Stomach smooth muscle (tissue), 2 donors: ENCODE measurements at regions not wholly inside any gene's neighbourhood (a gene's known extent, or its start where the extent isn't known, plus 50 kb on each side); places are given as distances from the start of the nearest gene placed in this dataset.
"Not testable (repeated sequence)": the region's sequence is repeated elsewhere in the genome, so short reads cannot be mapped to it uniquely, and the experiment has no call there.

Source experiments
- H3K27ac ChIP-seq: one replicate; pipeline ENCODE4 v1.7.0; 2013; ENCODE audit warnings: mild to moderate bottlenecking, low read length, inconsistent platforms
- H3K27me3 ChIP-seq, 2 donors: one replicate each; pipeline ENCODE4 v1.7.0; 2013; ENCODE audit warnings: low read length in 2 of 2; ENCODE audit not compliant: insufficient read depth in 2 of 2, control insufficient read depth in 1 of 2
- H3K36me3 ChIP-seq, 2 donors: one replicate each; pipeline ENCODE4 v1.7.0; 2013; ENCODE audit warnings: low read length in 2 of 2; ENCODE audit not compliant: control insufficient read depth in 2 of 2, insufficient read depth in 2 of 2
- H3K4me1 ChIP-seq: one replicate; pipeline ENCODE4 v1.7.0; 2013; ENCODE audit warnings: low read length; ENCODE audit not compliant: control insufficient read depth, insufficient read depth
- H3K4me3 ChIP-seq, 2 donors: one replicate each; pipeline ENCODE4 v1.7.0; 2013; ENCODE audit warnings: low read length in 2 of 2
- H3K9ac ChIP-seq, 2 donors: one replicate each; pipeline ENCODE4 v1.7.0; 2013; ENCODE audit warnings: low read length in 2 of 2, mild to moderate bottlenecking in 1 of 2
- H3K9me3 ChIP-seq, 2 donors: one replicate each; pipeline ENCODE4 v1.7.0; 2013; ENCODE audit warnings: low read length in 2 of 2; ENCODE audit not compliant: control insufficient read depth in 2 of 2
- donor health status: healthy.
- donor health status: Pancreatic carcinoma.

GRCh38 chr17:70564006-70564620 lies 394.8 kb downstream of the KCNJ2 start:
- no peak overlapping the region for H3K27ac ChIP-seq
- H3K36me3 ChIP-seq = no peaks in the 10 kb centered on the region
- no peaks in the 10 kb centered on the region for H3K4me1 ChIP-seq
- H3K27me3 ChIP-seq = no peaks in the 10 kb centered on the region
- H3K9ac ChIP-seq = no peak overlapping the region
- H3K9me3 ChIP-seq = no peaks in the 10 kb centered on the region
- no peak overlapping the region for H3K4me3 ChIP-seq

- H3K27ac ChIP-seq = no peak overlapping the region
Observed at GRCh38 chr17:70569128-70569527, 399.8 kb downstream of the KCNJ2 start.

GRCh38 chr17:70577456-70577855 lies 408.1 kb downstream of the KCNJ2 start:
- H3K4me3 ChIP-seq = no peak overlapping the region
- no peaks in the 10 kb centered on the region for H3K9me3 ChIP-seq
- H3K36me3 ChIP-seq = no peaks in the 10 kb centered on the region
- H3K9ac ChIP-seq = no peak overlapping the region
- no peak overlapping the region for H3K27ac ChIP-seq
- H3K4me1 ChIP-seq = no peaks in the 10 kb centered on the region
- H3K27me3 ChIP-seq = no peaks in the 10 kb centered on the region

More at GRCh38 chr17:70569128-70569527, 399.8 kb downstream of the KCNJ2 start:
- Histone ChIP-seq H3K9ac (no peak overlapping the region), H3K27me3 (no peaks in the 10 kb centered on the region), H3K4me3 (no peak overlapping the region), H3K9me3 (no peaks in the 10 kb centered on the region), H3K36me3 (no peaks in the 10 kb centered on the region), H3K4me1 (no peaks in the 10 kb centered on the region)

DNA sequence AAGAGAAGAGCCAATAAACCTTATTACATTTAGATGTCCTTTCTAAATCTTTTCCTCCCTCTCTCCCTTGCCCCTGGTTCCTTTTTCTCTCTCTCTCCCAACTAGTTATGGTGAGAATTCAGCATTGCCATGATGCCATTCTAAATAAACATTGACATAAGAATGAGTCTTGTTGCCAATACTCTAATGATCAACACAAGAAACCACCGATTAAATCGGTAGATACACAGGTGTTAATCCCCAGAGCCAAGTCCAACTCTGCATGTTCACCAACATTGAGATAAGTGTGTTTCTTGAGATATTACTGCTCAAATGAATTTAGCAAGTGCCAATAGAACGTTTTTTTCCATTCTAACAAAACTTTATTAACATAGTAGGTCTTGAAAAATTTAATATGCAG lies 412.1 kb downstream of the KCNJ2 start:
- H3K9ac ChIP-seq = no peak overlapping the region
- H3K27ac ChIP-seq = no peak overlapping the region
- no peaks in the 10 kb centered on the region for H3K4me1 ChIP-seq
- no peak overlapping the region for H3K4me3 ChIP-seq
- H3K9me3 ChIP-seq = no peaks in the 10 kb centered on the region
- H3K36me3 ChIP-seq = no peaks in the 10 kb centered on the region
- no peaks in the 10 kb centered on the region for H3K27me3 ChIP-seq

DNA sequence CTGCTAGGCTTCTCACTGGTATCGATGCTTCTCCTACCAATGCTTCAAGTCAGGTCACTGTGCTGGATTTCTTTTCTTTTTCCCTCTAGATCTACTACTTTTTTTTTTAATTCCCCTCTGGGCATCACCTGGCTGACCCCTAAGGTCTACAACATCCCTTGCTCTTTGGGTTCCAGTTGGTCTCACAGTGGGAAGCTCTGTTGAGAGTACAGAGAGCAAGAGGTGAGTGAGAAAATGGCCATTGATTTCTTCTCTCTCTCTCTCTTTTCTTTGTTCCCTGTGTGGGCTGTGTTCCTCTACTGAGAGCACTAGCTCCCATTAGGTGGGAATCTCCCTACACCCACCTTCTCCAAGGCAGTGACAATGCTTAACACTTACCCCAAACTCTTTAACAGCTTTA lies 413.4 kb downstream of the KCNJ2 start:
- no peak overlapping the region for H3K4me3 ChIP-seq
- H3K9me3 ChIP-seq = no peaks in the 10 kb centered on the region
- no peaks in the 10 kb centered on the region for H3K4me1 ChIP-seq
- no peaks in the 10 kb centered on the region for H3K27me3 ChIP-seq
- H3K27ac ChIP-seq = no peak overlapping the region
- H3K9ac ChIP-seq = no peak overlapping the region
- no peaks in the 10 kb centered on the region for H3K36me3 ChIP-seq

DNA sequence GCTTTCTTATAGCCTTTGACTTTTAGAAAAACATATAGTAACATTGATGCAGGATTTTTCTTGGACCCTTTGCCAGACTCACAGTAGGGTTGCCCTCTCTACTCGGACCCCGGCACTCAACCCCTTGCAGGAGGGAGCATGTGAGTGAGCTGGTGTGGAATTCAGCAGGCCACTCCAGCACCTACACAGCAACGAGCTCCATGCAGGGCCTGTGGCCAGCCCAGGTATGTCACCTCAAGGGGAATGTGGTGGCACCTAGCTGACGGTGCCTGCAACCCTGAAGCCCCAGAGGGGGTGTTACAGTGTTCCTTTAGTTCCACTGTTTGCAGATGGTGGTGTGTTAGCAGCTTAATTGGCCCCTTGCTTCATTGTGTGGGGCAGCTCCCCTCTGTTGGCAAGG lies 414.9 kb downstream of the KCNJ2 start:
- Histone ChIP-seq H3K4me3 (no peak overlapping the region), H3K27me3 (no peaks in the 10 kb centered on the region), H3K36me3 (no peaks in the 10 kb centered on the region), H3K4me1 (no peaks in the 10 kb centered on the region), H3K9me3 (no peaks in the 10 kb centered on the region), H3K27ac (no peak overlapping the region), H3K9ac (no peak overlapping the region)

DNA sequence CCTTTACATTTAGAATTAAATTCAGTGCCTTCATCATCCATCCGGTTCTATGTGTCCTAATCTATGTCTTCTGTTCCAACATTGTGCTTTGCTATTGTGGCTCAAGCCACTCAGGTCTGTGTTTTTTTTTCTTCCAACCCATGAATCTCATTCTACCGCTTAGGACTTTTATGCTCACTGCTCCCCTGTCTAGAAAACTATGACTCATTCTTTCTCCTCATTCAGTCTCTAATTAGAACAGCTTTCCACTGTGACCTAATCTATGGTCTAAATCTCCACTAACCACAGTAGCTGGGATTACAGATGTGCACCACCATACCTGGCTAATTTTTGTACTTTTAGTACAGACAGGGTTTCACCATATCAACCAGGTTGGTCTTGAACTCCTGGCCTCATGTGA lies 418.7 kb downstream of the KCNJ2 start:
- Histone ChIP-seq H3K9me3 (no peaks in the 10 kb centered on the region), H3K27me3 (no peaks in the 10 kb centered on the region), H3K36me3 (no peaks in the 10 kb centered on the region), H3K9ac (no peak overlapping the region), H3K4me3 (no peak overlapping the region), H3K4me1 (no peaks in the 10 kb centered on the region), H3K27ac (no peak overlapping the region)

GRCh38 chr17:70597774-70598173 lies 428.4 kb downstream of the KCNJ2 start:
- H3K9me3 ChIP-seq = no peaks in the 10 kb centered on the region
- H3K9ac ChIP-seq = no peak overlapping the region
- H3K4me3 ChIP-seq = no peak overlapping the region
- H3K36me3 ChIP-seq = no peaks in the 10 kb centered on the region
- H3K4me1 ChIP-seq = no peaks in the 10 kb centered on the region
- H3K27ac ChIP-seq = no peak overlapping the region
- no peaks in the 10 kb centered on the region for H3K27me3 ChIP-seq

- Histone ChIP-seq H3K9me3 (no peaks in the 10 kb centered on the region), H3K27me3 (no peaks in the 10 kb centered on the region), H3K9ac (no peak overlapping the region), H3K4me3 (no peak overlapping the region), H3K27ac (no peak overlapping the region), H3K4me1 (no peaks in the 10 kb centered on the region), H3K36me3 (no peaks in the 10 kb centered on the region)
Observed at GRCh38 chr17:70599198-70599597, 429.9 kb downstream of the KCNJ2 start.

- not testable (repeated sequence) for H3K27me3 ChIP-seq, H3K4me1 ChIP-seq, H3K36me3 ChIP-seq, H3K9ac ChIP-seq, H3K27ac ChIP-seq, H3K9me3 ChIP-seq, H3K4me3 ChIP-seq
Observed at GRCh38 chr17:70599945-70600344, 430.6 kb downstream of the KCNJ2 start.

DNA sequence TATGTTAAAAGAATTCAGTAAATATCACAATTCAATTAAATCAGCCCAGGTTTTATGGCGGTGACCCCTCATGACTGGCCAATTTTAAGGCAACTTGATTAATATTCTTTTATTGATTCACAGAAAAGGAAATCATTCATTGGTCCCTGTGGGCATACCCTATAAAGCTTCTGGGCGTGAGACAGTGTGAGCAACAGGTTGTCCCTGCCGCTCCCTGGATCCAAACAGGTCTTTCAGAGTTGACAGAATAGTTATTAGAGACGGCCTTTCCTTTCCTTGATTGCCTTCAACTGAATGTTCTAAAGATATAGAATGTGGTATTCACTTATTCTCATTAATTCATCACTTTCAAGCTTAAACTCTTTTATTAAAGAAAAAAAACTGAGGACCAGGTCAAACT lies 433.9 kb downstream of the KCNJ2 start:
- Histone ChIP-seq H3K36me3 (no peaks in the 10 kb centered on the region), H3K4me3 (no peak overlapping the region)

More for the DNA sequence above, 433.9 kb downstream of the KCNJ2 start:
- no peaks in the 10 kb centered on the region for H3K4me1 ChIP-seq
- H3K27ac ChIP-seq = no peak overlapping the region
- no peaks in the 10 kb centered on the region for H3K9me3 ChIP-seq
- H3K27me3 ChIP-seq = no peaks in the 10 kb centered on the region
- no peak overlapping the region for H3K9ac ChIP-seq
